ENCODE measurements at regions not wholly inside any gene's neighbourhood (a gene's known extent, or its start where the extent isn't known, plus 50 kb on each side); places are given as distances from the start of the nearest gene placed in this dataset.

DNA sequence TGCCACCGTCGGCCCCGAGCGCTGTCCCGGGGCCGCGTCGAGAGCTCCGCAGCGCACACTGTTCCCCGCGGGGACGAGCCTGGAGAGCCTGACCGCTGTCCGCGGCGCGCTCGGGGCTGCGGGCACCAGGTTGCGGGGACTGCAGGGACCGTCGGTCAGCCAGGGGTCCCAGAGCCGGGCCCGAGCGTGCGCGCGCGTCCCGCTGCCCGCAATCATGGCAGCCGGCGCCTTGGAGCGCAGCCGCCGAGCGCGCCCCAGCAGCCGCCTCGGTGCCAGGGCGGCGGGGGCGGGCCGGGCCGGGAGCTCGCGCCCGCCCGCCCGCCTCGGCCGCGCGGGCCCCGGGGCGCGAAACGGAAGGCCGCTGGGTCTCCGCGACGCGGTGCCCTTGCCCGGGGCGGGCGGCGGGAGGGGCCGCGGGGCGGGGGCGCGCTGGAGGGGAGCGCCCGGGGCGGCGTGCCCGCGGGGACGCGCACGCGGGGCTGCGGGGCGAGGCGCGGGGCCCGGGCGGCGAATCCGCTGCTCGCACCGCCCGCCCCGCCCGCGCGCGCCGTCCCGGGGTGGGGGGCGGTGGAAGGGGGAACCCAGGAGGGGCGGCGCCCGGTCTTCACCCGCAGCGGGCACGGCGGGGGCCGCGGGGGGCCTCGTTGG, 79.4 kb upstream of the PPARA start:
- H2BK20ac ChIP-seq (ENCODE audit: low read depth, low read length, poor library complexity, severe bottlenecking), result no peak overlapping the region
- no peak overlapping the region for H2AFZ ChIP-seq (ENCODE audit: low read length)
- Mint-ChIP-seq H3K36me3 (ENCODE audit: insufficient read depth in 1 of 3, low read depth in 3 of 3) (0 out of 7 replicates have a peak, but pooled peaks cover 0 to 1% (median 0%) of the 10 kb centered on the region in 3 experiments), H3K9me3 (no peaks in the 10 kb centered on the region), H3K27me3 (ENCODE audit: low read depth) (peaks cover 74% of the 10 kb centered on the region), H3K4me3 (peak overlapping the region; percentile 61 to 80; a peak in 3 of 5 replicates), H3K27ac (no peak overlapping the region), H3K4me1 (peaks cover 10 to 15% of the 10 kb centered on the region in 2 experiments)
- H4K20me1 ChIP-seq (ENCODE audit: control insufficient read depth, insufficient read depth, insufficient read length), result no peaks in the 10 kb centered on the region
- H3K4ac ChIP-seq (ENCODE audit: low read depth, low read length), result no peak overlapping the region
- no peaks in the 10 kb centered on the region for H3K9me3 ChIP-seq (ENCODE audit: control insufficient read depth, low read depth, low read length)
- peaks cover 4% of the 10 kb centered on the region for H3K23me2 ChIP-seq (ENCODE audit: insufficient read length, low read depth, low read length, poor library complexity, severe bottlenecking)
- no peak overlapping the region for H3T11ph ChIP-seq (ENCODE audit: low read length)
- H3K27me3 ChIP-seq (ENCODE audit: insufficient read depth, low read length), result peaks cover 6% of the 10 kb centered on the region; the same call in 1 of the 2 replicates
- H4K8ac ChIP-seq (replicated peaks; ENCODE audit: insufficient read length, low read depth, low read length), result no peak overlapping the region
- H2BK120ac ChIP-seq (ENCODE audit: low read depth, low read length, poor library complexity, severe bottlenecking), result no peak overlapping the region
- H3K79me1 ChIP-seq (ENCODE audit: insufficient read depth, low read depth, low read length, poor library complexity, severe bottlenecking), result no peaks in the 10 kb centered on the region
- peaks cover 20% of the 10 kb centered on the region; the same call in 1 of the 2 replicates for H3K79me2 ChIP-seq (ENCODE audit: insufficient read depth, low read length)
- no peak overlapping the region for H2BK5ac ChIP-seq (ENCODE audit: insufficient read length, low read length)
- DNase-seq, result peak; percentile 61
- no peak overlapping the region for H3K18ac ChIP-seq (ENCODE audit: insufficient read length, low read depth, low read length)
- no peak overlapping the region for H3K23ac ChIP-seq (ENCODE audit: insufficient read length, low read depth, low read length)
- H3K14ac ChIP-seq (ENCODE audit: insufficient read depth, low read length), result peak overlapping the region; percentile 70
- H3K9ac ChIP-seq (ENCODE audit: extremely low read depth, insufficient read length, low read length), result no peak overlapping the region
- H2BK15ac ChIP-seq (ENCODE audit: low read depth, low read length), result no peak overlapping the region
- no peak overlapping the region for H2BK12ac ChIP-seq (ENCODE audit: insufficient read length, low read depth, low read length)
- peaks cover 9% of the 10 kb centered on the region; the same call in 1 of the 2 replicates for H3K4me1 ChIP-seq (ENCODE audit: insufficient read depth, low read length)
- no peak overlapping the region for H2AK5ac ChIP-seq (ENCODE audit: insufficient read length, low read length)
- peak overlapping the region; percentile 72 for H3K4me2 ChIP-seq (ENCODE audit: insufficient read depth, insufficient read length, low read length)
- no peak overlapping the region for H4K5ac ChIP-seq (ENCODE audit: insufficient read length, low read depth, low read length)
- no peak overlapping the region for H4K91ac ChIP-seq (ENCODE audit: insufficient read length, low read depth, low read length)
- no CpG with 5 or more reads among the region's 112 CpGs for WGBS (ENCODE audit: extremely low coverage, insufficient read length, low lambda C conversion rate)
- H3K56ac ChIP-seq (ENCODE audit: insufficient read length, low read depth, low read length), result no peak overlapping the region
- no peak overlapping the region for H3K27ac ChIP-seq (ENCODE audit: insufficient read length, low read depth, low read length)
- TF ChIP-seq, protein P1, sequence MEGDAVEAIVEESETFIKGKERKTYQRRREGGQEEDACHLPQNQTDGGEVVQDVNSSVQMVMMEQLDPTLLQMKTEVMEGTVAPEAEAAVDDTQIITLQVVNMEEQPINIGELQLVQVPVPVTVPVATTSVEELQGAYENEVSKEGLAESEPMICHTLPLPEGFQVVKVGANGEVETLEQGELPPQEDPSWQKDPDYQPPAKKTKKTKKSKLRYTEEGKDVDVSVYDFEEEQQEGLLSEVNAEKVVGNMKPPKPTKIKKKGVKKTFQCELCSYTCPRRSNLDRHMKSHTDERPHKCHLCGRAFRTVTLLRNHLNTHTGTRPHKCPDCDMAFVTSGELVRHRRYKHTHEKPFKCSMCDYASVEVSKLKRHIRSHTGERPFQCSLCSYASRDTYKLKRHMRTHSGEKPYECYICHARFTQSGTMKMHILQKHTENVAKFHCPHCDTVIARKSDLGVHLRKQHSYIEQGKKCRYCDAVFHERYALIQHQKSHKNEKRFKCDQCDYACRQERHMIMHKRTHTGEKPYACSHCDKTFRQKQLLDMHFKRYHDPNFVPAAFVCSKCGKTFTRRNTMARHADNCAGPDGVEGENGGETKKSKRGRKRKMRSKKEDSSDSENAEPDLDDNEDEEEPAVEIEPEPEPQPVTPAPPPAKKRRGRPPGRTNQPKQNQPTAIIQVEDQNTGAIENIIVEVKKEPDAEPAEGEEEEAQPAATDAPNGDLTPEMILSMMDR (conservative IDR thresholded peaks at IDR 0.05), result no peak
